GM13976 (cell line): ENCODE measurements at regions not wholly inside any gene's neighbourhood (a gene's known extent, or its start where the extent isn't known, plus 50 kb on each side); places are given as distances from the start of the nearest gene placed in this dataset.

Source experiments
- DNase-seq: peaks from one replicate; pipeline ENCODE4 v3.0.0; 2012; ENCODE audit warnings: low spot score
- in situ Hi-C: fragments of 300-500 bp; cut with MboI; formaldehyde crosslinking; loops from one replicate; pipeline ENCODE4 v1.12.0; 2022; ENCODE audit warnings: low sequenced_read_pairs, mixed read lengths, inconsistent platforms; ENCODE audit not compliant: unreplicated experiment
- TF ChIP-seq, protein P1 (sequence below): IDR thresholded peaks from 2 replicates; pipeline ENCODE4 v1.5.1; 2012; ENCODE audit warnings: borderline replicate concordance, mild to moderate bottlenecking; ENCODE audit not compliant: insufficient read depth; ENCODE audit errors: extremely low read depth, missing control alignments, control extremely low read depth

DNA sequence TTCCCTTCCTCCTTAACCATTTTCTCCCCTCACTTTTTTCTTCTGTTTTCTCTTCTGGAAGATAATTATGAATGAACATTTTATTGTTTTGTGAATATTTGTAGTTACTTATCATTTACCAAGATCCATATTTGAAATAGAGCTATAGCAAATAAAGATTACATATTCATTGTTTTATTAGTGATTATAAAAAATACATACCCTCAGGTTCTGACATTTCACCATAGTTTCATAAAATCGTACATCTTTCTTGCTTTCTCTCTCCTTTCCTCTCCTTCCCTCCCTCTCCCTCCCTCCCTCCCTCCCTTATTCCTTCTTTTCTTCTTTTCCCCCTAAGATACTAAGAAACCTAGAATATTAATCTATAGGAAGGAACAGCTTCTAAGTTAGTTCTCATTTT lies 410.9 kb upstream of the GOLIM4 start:
- in situ Hi-C loops, result no loop called here

DNA sequence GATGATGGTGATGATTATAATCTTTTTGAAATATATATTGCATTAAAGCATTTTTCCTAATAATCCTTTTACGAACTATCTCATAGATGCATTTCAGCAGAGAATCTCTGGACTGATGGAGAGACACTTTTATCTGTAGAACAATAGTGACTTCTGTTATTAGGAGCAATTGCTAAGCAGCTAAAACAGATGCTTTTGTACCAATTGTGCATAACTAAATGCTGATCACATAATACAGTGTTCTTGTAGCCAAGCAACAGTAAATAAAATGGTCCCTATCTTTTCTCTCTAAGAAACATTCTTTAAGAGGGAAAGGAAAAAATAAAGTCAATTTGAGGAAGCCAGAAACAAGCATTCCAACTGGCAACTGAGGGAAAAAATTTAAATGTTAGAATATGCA lies 405.8 kb upstream of the GOLIM4 start:
- TF ChIP-seq, protein P1, sequence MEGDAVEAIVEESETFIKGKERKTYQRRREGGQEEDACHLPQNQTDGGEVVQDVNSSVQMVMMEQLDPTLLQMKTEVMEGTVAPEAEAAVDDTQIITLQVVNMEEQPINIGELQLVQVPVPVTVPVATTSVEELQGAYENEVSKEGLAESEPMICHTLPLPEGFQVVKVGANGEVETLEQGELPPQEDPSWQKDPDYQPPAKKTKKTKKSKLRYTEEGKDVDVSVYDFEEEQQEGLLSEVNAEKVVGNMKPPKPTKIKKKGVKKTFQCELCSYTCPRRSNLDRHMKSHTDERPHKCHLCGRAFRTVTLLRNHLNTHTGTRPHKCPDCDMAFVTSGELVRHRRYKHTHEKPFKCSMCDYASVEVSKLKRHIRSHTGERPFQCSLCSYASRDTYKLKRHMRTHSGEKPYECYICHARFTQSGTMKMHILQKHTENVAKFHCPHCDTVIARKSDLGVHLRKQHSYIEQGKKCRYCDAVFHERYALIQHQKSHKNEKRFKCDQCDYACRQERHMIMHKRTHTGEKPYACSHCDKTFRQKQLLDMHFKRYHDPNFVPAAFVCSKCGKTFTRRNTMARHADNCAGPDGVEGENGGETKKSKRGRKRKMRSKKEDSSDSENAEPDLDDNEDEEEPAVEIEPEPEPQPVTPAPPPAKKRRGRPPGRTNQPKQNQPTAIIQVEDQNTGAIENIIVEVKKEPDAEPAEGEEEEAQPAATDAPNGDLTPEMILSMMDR, result no peak
- in situ Hi-C loops, result no loop called here
- DNase-seq, result no peak

More for the DNA sequence above, 410.9 kb upstream of the GOLIM4 start:
- TF ChIP-seq, protein P1, result no peak
- no peak for DNase-seq

DNA sequence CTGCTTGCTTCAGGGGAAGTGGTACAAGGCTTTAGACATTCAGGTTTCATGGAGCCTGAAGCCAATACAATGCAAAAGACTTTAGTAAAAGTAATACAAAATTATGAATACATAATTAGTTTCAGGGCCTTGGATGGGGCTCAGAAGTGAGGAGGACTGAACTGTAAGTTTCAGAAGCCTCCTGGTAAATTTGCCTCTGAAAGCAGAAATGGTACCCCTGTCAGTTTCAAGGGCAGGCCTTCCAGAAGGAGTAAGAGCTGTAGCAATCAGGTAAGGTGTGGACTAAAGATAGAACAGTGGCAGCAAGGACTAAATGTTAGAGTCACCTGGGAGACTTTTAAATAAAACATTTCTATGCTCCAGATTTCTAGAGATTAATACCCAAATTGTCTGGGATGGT lies 402.5 kb upstream of the GOLIM4 start:
- TF ChIP-seq, protein P1, result no peak
- in situ Hi-C loops, result no loop called here
- no peak for DNase-seq

DNA sequence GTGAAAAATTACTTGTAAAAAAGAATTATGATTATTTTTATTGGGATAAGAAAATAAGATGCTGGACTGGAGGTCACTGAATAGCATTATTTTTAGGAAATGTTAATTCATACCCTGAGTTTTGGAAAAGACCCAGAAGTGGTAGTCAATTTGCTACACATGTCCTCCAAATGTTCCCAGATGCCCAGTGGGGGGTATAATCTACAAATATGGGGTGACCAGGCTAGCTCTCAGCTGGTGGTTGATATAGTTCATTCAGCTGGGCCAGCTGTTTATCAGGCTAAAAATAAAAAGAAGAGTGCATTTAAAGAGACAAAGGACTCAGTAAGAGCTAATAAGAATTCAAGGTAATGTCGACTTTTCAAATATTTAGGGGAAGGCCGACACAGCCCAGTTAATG lies 402.0 kb upstream of the GOLIM4 start:
- DNase-seq, result no peak
- TF ChIP-seq, protein P1, result no peak
- in situ Hi-C loops, result no loop called here

DNA sequence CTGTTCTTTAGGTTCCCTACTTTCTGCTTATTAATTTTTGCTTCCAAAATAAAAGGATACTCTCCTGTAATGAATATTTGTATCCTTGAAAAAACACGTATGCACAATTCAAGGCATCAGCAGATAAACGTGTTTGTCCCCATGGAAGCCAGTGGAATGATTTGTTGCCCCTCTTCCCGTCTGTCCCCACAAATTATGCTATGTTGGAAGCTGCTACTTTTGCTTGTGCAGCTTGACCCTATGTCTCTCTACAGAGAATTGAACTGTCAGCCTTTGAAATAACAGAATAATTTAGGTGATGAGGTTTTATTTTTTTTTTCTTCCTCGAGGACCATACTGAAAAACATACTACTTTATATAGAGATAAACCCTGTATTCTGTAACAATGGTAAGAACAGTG lies 401.5 kb upstream of the GOLIM4 start:
- TF ChIP-seq, protein P1, result no peak
- DNase-seq, result no peak
- in situ Hi-C loops, result no loop called here

DNA sequence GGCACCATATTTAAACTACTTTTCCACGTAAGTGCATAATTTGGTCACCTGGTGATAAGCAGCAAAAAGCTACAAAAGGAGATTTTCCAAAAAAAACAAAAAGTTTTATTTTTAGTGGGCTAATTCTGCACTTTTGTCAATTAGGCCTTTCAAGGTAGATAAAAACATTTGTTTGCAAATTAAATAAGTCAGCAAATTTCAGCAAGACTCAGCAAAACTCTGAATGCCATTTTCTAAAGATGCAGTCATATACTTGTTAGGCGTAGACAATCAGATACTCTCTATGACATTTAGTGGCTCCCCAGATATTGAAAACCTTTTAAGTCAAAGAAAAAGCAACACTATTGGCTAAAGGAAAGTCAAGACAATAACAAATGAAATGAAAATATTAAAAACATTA lies 400.2 kb upstream of the GOLIM4 start:
- DNase-seq, result no peak
- TF ChIP-seq, protein P1, result no peak
- in situ Hi-C loops, result no loop called here

DNA sequence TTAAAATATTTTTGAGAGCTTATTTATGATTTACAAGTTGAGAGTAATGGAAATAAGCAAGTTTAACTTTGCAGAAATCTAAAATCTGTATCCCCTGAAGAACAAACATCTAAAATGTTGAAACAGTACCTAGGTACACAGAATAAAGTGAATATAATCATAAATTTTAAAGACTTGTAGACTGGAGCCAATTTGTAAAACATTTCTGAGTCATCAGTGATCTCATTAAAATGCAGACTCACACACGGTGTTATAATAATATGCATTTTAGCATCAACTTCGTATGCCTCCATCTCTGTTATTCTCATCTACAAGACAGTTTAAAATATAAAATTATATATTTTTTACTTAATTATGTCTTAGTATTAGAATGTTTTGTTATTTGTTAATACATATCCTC lies 399.5 kb upstream of the GOLIM4 start:
- DNase-seq, result no peak
- TF ChIP-seq, protein P1, result no peak
- in situ Hi-C loops, result no loop called here
